Right lobe of liver (tissue), 4 donors: ENCODE measurements at regions not wholly inside any gene's neighbourhood (a gene's known extent, or its start where the extent isn't known, plus 50 kb on each side); places are given as distances from the start of the nearest gene placed in this dataset.

Experiments used
- CTCF ChIP-seq, 4 donors: fragments of 200-600 bp in 3 of 4; fragments of 450-650 bp in 1 of 4; IDR thresholded peaks; one replicate each; pipeline versions ENCODE4 v1.5.1 to v1.8.0; 2016 to 2022; ENCODE audit warnings: antibody characterized with exemption in 4 of 4, mild to moderate bottlenecking in 2 of 4
- POLR2A ChIP-seq: fragments of 450-650 bp; IDR thresholded peaks from one replicate; pipeline ENCODE4 v1.6.1; 2017; ENCODE audit warnings: antibody characterized with exemption, mild to moderate bottlenecking
- donor health status: DM: no; HTN: no; CAD: no.
- donor health status: DM: no; HTN: no; CAD: no.
- donor health status: DM: no; HTN: yes; CAD: no.

DNA sequence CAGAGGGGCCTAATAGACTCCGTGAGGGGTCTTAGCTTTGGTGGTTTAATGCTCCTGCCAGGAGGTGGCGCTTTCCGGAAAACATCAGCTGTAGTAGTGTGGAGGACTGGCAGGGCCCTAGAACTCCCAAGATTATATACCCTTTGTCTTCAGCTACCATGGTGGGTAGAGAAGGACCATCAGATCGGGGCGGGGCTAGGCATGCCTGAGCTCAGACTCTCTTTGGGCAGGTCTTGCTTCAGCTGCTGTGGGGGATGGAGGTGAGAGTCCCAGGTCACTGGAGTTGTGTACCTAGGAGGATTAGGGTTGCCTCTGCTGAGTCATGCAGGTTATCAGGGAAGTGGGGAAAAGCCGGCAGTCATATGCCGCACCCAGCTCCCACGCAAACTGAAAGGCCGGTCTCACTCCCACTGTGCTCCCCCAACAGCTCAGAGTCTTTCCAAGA is 63.0 kb upstream of the AGA start:
- TF ChIP-seq CTCF (IDR thresholded peaks at IDR 0.05) (no peak), POLR2A (no peak)
